NCI-H2196 (cell line): ENCODE measurements at regions not wholly inside any gene's neighbourhood (a gene's known extent, or its start where the extent isn't known, plus 50 kb on each side); places are given as distances from the start of the nearest gene placed in this dataset.

Experiments
- DNase-seq: peaks from one replicate; lab custom pipeline; 2025; ENCODE audit not compliant: unreplicated experiment; lab: John Stamatoyannopoulos, UW

DNA sequence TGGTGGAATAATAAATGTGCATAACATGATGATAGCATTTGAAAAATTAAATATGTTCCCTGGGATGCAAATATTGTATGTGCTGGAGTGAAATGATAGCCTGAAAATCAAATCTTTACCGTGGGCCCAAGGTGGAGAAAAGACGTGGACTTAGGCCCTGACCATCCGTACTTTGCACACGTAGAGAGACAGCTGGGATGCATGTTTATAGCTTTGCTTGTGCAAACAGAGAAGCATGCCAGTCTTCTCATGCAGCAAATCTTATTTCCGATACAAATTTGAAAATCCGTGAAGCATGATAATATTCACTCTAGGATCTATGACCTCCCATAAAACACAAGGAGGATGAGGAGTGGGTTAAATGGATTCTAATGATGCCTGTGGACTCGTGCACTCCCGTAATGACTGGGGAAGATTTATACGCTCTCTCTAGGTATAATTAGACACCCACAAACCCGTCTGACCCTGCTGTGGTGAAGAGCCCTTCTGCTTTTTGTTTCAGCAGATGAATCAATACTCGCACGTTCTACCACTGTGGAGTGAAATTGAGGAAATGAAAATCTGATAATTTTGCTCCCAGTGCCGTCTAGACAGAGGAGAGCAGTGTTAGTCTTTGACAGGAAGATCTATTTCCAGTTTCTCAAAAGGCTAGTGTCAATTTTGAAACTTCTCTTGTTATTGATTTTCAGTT is 810.3 kb upstream of the SALL3 start:
- no peak for DNase-seq

DNA sequence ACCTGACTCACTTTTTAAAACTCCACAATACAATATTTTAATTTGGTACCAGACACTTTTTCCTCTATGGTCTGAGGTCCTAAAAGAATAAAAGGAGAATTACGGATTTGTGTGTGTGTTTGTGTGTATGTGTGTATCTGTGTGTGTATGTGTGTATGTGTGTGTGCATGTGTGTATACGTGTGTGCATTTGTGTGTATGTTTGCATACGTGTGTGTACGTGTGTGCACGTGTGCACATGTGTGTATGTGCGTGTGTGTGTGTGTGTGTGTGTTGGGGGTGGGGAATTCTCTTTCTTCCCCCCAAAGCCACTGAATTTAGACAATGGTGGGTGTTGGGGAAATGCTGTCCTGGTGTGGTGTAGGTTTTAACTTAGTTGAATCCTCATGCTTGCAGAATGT is 807.7 kb upstream of the SALL3 start:
- DNase-seq = no peak

DNA sequence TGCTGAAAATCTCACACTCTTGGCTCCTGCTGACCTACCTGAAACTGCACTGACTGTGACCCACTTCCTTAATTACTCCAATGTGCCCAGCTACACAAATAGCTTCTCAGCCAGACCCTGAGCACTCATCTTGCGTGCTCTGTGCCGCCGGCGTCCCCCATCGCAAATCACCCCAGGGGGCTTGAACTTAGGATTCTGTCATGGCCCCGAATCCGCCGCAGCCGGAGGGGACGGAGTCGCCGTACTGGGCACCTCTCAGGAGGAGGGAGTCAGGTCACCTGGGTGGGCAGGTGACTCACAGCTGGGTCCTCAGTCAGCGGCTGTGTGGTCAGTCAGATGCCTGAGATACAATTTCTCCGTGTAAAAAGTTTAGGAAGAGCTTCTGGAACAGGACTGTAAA is 804.9 kb upstream of the SALL3 start:
- no peak for DNase-seq

DNA sequence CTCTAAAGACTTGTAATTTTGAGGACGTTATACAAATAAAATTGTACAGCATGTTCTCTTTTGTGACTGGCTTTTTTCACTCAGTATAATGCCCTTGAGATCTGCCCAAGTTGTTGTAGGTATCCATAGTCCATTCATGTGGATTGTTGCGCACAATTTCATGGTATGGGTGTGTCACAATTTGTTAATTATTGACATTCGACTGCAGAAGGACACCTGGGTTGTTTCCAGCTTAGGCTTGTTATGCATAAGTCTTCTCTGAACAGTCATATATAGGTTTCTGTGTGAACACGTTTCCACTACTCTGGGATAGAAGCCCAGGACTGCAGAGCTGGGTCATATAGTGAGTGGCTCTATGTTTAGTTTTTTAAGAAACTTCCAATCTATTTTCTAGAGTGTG is 800.8 kb upstream of the SALL3 start:
- no peak for DNase-seq

DNA sequence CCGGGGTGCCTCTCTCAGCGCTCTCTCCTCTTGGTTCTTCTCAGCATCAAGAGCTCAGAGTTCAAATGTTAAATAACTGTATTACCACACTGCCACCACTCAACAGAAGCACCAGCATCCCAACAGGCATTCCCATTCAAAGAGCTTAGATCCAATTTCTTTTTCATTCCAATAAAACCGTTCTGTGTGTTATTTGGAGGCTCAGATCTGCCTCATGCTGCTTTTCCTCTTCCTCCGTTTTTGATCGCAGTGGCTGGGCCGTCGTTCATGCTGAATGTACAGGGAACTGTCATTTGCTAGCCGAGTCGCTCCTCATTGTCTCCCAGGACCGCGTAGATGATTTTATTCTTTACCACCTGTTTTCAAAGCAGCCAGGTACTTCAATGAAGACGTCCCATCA is 798.9 kb upstream of the SALL3 start:
- DNase-seq = no peak

DNA sequence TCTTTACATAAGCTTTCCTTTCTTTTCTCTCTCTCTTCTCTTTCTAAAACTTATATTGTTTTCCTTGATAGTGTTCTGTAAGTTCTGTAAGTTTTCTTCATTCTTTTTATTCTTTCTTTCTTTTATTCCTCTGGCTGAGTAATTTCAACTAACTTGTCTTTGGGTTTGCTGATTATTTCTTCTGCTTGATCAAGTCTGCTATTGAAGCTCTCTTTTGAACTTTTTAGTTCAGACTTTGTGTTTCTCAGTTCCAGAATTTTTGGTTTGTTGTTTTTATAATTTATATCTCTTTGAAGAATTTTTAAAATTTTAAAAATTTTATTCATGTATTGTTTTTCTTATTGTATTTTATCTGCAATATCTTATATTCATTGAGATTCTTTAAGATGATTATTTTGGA is 795.8 kb upstream of the SALL3 start:
- DNase-seq = no peak

DNA sequence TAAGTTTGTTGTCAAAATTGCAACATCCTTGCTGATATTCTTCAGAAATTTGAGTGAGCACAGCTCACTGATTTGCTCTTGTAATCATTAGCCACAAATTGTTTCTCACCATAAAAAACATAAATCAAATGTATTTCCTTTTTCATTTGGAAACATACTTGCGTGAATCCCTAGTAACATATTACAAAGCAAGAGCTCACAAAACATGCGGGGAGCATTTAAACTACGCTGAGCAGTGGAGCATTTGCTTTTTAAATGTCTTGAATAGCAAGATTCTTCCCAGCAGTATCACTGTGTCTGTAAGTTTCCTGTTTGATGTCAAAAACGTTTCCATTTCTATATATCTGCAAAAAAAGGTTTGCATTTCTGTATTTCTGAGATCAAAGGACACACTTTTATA is 788.3 kb upstream of the SALL3 start:
- no peak for DNase-seq

DNA sequence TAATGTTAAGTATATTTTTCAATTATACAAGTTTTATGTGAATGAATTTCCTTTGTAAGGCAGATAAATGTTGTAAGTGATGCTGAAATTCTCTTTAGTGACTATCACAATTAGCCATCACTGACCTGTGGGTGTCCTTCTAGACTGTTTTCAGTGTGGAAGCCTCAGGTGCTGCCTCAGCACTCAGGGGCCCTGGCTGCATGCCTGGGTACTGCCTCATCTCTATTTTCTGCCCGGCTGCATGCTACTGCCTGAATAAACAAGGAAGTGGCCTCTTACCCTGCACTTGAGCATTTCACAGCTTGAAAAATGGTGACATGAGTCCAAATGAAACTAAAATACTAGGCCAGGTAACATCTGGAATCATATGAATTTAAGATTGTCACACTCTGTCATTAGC is 787.6 kb upstream of the SALL3 start:
- DNase-seq = peak; percentile 81

DNA sequence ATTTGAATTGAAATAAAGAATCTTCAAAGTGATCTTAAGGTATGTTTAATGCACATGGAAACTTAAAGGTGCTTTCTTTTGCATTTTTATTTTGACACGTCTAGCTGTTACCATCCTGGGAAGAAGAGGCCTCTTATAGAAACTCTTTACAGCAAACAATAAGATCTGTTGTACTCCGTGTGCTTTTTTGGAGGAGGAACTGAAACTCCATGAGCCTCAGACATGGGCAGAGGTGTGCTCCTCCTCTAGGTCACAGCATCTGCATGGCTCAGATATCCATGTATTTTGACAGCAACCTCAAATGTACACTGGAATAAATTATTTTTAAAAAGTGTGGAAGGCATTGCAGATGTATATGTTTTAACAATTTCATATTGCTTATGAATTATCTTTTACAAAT is 783.3 kb upstream of the SALL3 start:
- DNase-seq = no peak

DNA sequence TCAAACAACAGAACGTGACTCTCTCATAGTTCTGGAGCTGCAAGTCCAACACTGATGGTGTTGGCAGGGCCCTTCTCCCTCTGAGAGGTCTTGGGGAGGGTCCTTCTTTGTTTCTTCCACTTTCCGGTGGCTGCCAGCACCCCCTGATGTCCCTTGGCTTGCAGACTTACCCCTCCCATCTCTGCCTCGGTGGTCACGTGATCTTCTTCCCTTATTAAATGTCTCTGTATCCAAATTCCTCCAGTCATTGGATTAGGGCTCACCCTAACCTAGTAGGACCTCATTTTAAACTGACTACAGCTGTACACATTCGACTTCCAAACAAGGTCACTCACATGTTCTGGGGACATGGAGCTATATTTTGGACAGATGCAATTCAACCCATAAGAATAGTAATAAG is 780.6 kb upstream of the SALL3 start:
- DNase-seq = no peak

DNA sequence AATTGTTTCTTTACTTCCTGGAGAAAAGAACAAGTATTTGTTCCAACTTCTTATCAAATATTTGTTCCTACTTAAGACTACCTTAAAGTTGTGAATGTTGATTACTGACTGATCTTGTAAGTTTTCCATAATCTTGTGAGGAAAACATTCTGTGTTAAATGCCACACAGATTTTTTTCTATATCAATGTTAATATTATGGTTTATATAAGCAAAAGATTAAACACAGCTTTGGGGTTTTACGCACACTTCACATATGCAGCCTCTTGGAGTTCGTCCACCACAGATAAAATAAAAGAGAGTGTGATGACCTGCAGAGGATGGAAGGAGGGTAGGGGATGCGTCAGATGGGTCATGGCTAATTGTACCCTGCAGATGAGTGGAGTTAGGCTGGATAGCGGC is 780.0 kb upstream of the SALL3 start:
- no peak for DNase-seq

DNA sequence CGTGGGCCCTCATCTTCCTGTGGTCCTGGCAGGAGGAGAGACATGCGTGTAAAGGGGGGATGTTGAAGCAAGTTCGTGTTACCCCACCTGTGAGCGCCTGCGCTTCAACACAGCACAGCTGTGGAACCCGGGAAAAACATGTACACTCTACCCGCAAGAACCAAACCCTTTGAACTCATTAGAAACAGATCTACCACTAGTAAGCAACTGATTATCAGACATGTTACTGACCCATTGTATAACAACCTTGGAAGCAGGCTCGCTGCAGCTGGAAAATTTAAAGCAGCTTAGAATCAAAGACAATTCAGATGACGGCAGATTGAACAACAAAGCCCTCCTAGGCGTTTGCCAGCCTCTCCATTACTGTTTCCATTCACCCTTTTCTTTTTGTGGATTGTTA is 771.7 kb upstream of the SALL3 start:
- DNase-seq = no peak

DNA sequence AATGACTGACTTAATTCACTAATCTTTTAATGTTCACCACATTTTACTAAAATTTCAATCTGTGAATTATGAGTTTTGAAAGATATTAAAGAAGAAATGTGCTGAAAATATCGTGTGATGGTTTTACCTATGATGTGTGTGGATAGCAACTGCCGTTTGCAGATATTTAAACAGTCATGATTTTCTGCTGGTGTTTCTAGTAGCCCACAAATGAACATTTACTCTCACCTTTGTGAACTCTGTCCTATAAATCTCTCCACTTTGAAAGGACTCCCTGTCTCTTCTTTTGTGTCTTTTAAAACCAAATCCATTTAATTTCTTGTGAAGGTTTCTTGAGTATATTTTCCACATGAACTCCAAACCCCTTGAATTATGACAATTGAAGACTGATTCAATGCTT is 771.2 kb upstream of the SALL3 start:
- no peak for DNase-seq

DNA sequence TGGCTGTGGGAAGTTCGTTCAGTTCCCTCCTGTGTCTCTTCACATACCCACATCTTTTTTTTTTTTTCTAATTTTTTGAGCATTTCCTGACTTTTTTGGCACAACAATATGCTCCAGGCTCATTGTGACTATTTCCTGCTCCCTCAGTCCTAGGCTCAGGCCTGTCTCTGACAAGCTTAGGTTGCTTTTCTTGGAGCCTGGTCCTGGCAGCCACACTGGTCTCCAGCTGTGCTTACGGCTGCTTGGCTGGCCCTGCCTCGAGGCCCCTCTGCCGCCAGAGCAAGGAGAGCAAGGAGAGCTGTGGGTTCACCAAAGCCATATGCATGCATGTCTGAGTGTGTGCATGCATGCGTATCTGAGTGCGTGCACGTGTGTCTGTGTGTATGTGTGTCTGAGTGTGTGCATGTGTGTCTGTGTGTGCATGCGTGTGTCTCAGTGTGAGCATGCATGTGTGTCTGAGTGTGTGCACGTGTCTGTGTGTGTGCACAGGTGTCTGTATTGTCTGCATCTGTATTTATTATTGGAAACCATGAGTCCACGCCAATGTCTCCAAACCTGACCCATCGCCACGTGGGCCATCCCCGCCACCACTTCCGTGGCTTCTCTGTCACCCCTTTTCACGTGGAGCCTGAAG is 766.1 kb upstream of the SALL3 start:
- DNase-seq = no peak

DNA sequence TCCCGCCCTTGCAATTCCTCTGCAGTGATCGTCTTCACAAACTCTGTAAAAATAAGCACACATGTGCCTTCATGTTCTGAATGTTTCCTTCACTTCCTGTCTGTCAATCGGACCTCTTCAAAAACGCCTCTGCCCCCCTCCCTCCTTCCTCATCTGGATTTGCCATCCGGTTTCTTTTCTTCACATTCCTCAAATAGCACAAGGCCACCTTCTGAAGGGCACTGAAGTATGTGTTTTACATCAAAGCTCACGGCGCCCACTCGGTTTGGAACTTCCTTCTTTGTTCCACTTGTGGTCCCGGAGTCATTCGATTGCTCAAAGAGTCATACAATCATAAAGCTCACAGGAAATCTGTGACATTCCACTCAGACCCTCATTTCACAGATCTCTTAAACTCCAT is 758.1 kb upstream of the SALL3 start:
- DNase-seq = no peak

DNA sequence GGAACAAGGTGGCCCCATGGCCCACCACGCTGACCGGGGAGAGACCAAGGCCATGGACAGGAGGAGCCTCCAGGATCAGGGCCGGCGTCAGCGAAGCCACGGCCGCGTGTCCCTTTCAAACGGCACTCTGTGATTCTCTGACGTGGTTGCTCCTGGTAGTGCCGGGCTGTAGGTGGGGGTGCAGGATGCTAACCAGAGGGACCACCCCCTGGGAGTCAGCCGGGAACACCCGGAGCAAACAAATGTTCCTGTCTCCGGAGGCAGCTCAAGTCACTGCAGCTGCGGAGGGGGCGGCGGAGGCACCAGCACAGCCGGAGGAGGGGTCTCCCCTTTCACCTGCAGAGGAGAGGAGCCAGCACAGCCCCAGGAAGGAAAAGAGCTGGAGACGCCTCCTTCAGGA is 750.6 kb upstream of the SALL3 start:
- DNase-seq = no peak

DNA sequence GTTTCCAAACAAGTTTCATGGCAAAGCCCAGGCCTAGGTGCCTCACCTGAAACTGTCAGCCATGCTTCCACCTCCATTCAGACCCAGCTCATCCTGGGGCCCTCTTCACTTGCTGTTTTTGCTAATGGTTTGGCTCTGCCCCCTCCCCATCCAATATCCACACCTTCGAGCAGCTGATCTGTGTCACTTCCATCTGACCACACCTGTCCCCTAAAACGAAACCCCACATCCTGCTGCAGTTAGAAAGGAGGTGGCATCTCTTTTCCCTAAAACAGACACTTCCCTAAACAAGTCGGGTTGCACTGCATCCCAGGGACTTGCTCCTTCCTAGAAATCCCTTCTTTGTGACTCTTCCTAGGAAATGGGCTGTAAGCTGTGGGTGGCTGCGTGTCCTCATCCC is 748.7 kb upstream of the SALL3 start:
- DNase-seq = no peak

DNA sequence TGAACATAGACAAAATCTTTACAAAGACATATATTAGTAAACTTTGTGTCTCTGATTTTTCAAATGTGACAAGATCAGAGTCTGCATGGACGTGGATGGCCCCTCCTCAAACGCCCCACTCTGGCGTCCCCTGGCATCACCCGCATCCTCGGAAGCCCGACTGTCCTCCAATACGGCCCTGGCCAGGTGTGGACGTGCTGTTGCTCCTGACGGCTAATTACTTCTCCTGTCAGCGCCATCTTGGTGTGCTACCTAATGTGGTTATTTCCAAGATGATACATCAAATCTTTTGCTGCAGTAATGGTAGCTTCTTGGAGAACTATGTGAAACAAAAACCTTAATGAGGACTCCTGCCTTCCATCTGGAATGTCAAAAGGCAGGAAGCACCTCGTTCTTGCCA is 747.4 kb upstream of the SALL3 start:
- no peak for DNase-seq

DNA sequence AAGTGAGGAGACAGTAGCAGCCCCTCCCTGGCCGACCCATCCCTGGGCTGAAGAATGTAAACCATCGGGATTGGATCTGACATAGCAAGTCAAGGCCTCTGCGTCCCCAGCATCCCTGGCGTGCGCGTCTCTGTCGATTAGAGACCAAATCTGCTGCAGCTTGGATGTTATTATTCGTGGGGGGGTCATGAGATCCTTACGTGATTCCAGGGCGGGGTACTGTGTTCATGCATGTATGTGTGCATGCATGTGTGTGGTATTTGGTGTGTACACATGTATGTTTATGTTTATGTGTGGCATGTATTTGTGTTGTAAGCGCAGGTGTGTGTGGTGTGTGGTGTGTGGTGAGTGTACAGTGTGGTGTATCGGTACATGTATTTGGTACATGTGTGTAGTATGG is 741.8 kb upstream of the SALL3 start:
- no peak for DNase-seq

DNA sequence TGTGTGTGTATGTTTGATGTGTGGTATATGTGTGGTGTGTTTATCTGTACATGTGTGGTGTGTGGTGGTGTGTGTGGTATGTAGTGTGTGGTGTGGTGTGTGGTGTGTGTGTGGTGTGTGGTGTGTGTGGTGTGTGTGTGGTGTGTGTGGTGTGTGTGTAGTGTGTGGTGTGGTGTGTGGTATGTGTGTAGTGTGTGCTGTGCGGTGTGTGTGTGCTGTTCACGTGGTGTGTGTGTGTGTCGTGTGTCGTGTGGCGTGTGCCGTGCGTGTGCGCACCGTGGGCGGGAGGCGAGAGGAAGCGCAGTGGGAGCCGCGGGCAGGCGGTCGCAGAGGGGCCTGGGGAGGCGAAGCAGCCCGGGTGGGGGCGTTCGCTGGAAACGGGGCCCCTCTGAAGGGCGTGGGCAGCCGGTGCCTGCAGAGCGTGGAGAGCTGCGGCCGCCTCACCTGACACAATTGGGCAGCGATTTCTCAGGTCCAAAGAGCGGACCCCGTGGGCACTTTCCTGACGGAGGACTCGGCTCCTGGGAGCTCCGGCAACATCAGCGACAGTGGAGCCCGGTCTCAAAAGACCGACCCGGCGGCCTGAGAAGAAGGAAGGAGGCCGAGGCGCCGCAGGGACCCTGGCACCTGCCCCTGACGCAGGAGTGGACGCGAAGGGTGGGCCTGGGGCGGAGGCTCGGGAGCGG is 741.1 kb upstream of the SALL3 start:
- no peak for DNase-seq

DNA sequence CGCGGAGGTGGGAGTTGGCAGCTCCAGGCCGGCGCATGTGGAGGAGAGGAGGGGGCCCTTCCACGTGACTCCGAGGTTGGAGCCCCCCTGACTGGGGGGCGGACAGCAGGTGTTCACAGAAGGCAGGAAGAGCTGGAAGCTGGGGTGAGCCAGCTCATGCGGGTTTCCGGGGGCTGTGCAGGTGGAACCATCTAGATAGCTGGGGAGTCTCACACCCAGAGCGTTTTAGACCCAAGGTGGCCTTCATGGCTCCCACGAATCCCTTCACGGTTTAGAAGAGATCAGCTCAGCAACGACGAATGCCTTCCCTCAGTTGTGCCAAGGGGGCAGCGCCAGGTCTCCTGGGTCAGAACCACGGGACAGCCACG is 740.5 kb upstream of the SALL3 start:
- no peak for DNase-seq

DNA sequence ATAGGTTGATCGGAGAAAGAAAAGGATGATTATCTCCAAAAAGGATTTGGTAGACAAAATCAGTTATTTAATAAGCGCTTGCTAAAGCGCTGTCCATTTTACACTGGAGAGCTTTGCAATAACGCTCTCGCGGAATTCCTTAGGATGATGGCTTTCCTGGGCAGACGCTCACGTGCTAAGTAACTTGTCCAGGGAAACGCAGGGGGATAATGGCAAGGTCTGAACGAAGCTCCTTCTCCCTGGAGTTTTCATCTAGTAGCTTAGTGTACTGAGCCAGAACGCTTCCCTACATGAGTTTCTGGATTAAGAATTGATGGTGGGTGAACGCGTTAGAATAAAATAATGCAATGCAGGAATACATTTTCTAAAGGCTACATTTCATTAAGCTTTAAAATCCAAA is 739.5 kb upstream of the SALL3 start:
- no peak for DNase-seq
